Gastrocnemius medialis (tissue), 4 donors: ENCODE measurements at regions not wholly inside any gene's neighbourhood (a gene's known extent, or its start where the extent isn't known, plus 50 kb on each side); places are given as distances from the start of the nearest gene placed in this dataset.

ENCODE experiments used
- POLR2A ChIP-seq, 2 donors: fragments of 450-650 bp; IDR thresholded peaks; one replicate each; pipeline ENCODE4 v1.6.1; 2017; ENCODE audit warnings: antibody characterized with exemption in 2 of 2, mild to moderate bottlenecking in 2 of 2, moderate library complexity in 2 of 2
- TF ChIP-seq, protein P1 (sequence below), 5 experiments: fragments of 450-650 bp in 3 of 5; fragments of 200-600 bp in 2 of 5; sonication (generic) in 2 of 5; IDR thresholded peaks in 4 of 5; conservative IDR thresholded peaks in 1 of 5; 1 replicate in 4 of 5; 2 replicates in 1 of 5; pipeline ENCODE4 v1.5.1; 2016 to 2019; ENCODE audit warnings: antibody characterized with exemption in 5 of 5, mild to moderate bottlenecking in 3 of 5, moderate library complexity in 3 of 5

DNA sequence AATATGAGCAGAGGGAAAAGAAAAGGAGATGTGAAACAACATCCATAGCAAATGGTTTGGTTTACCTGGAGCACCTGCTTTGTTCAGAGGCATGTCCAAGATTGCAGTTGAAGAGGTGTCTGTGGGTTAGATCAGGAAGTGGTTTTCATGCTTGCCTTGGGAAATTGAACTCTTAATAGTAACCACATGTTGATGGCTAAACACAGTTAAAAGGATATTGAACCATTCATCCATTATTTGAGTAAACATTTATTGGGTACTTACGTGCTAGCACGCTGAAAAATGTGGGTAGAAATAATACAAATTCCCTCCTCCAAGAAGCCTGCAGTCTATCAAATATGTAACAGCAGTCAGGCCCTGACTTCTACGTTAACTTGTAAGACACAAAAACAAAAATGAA, 235.7 kb upstream of the TNC start:
- TF ChIP-seq, protein P1, sequence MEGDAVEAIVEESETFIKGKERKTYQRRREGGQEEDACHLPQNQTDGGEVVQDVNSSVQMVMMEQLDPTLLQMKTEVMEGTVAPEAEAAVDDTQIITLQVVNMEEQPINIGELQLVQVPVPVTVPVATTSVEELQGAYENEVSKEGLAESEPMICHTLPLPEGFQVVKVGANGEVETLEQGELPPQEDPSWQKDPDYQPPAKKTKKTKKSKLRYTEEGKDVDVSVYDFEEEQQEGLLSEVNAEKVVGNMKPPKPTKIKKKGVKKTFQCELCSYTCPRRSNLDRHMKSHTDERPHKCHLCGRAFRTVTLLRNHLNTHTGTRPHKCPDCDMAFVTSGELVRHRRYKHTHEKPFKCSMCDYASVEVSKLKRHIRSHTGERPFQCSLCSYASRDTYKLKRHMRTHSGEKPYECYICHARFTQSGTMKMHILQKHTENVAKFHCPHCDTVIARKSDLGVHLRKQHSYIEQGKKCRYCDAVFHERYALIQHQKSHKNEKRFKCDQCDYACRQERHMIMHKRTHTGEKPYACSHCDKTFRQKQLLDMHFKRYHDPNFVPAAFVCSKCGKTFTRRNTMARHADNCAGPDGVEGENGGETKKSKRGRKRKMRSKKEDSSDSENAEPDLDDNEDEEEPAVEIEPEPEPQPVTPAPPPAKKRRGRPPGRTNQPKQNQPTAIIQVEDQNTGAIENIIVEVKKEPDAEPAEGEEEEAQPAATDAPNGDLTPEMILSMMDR (IDR thresholded peaks at IDR 0.05 in 4 of 5, conservative IDR thresholded peaks at IDR 0.05 in 1 of 5), result no peak
- no peak for TF ChIP-seq POLR2A (IDR thresholded peaks at IDR 0.05)
